ENCODE measurements at regions not wholly inside any gene's neighbourhood (a gene's known extent, or its start where the extent isn't known, plus 50 kb on each side); places are given as distances from the start of the nearest gene placed in this dataset.

DNA sequence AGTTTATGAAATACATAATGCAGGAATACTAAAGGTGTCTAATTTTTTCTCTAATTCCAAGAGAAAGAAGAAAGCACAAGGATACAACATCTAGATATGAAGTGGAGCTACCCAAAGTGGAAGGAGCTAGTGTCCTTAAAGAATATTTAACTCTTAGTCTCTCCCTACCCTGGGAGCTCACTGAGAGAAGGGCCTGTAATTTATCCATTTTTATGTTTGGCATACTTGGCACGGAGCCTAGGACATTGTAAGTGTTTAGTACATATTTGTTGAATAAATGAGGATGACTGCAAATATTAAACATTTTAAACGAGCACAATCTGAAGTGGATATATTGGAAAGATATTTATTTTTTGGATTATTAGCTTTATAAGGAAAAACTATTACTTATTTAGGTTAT, 674.8 kb downstream of the IQCM start:
- no peak for ATAC-seq
- WGBS (ENCODE audit: missing lambda C conversion rate), result 10% methylated on average over 2 of the region's 2 CpGs
- FAIRE-seq, result no peak
- Histone ChIP-seq H3K4me2 (no peak overlapping the region), H3K9me3 (no peaks in the 10 kb centered on the region), H3K27ac (no peak overlapping the region), H3K4me3 (no peak overlapping the region), H3K4me1 (no peaks in the 10 kb centered on the region)
- DNase-seq (ENCODE audit: low read depth in 1 of 2, low spot score in 1 of 2), result no peak
- CTCF ChIA-PET, result no interaction called here
- TF ChIP-seq RAD21 (conservative IDR thresholded peaks at IDR 0.05 in 1 of 2, IDR thresholded peaks at IDR 0.05 in 1 of 2), result no peak
- TF ChIP-seq, protein P1, sequence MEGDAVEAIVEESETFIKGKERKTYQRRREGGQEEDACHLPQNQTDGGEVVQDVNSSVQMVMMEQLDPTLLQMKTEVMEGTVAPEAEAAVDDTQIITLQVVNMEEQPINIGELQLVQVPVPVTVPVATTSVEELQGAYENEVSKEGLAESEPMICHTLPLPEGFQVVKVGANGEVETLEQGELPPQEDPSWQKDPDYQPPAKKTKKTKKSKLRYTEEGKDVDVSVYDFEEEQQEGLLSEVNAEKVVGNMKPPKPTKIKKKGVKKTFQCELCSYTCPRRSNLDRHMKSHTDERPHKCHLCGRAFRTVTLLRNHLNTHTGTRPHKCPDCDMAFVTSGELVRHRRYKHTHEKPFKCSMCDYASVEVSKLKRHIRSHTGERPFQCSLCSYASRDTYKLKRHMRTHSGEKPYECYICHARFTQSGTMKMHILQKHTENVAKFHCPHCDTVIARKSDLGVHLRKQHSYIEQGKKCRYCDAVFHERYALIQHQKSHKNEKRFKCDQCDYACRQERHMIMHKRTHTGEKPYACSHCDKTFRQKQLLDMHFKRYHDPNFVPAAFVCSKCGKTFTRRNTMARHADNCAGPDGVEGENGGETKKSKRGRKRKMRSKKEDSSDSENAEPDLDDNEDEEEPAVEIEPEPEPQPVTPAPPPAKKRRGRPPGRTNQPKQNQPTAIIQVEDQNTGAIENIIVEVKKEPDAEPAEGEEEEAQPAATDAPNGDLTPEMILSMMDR (IDR thresholded peaks at IDR 0.05), result no peak
- POLR2A ChIA-PET, result no interaction called here

DNA sequence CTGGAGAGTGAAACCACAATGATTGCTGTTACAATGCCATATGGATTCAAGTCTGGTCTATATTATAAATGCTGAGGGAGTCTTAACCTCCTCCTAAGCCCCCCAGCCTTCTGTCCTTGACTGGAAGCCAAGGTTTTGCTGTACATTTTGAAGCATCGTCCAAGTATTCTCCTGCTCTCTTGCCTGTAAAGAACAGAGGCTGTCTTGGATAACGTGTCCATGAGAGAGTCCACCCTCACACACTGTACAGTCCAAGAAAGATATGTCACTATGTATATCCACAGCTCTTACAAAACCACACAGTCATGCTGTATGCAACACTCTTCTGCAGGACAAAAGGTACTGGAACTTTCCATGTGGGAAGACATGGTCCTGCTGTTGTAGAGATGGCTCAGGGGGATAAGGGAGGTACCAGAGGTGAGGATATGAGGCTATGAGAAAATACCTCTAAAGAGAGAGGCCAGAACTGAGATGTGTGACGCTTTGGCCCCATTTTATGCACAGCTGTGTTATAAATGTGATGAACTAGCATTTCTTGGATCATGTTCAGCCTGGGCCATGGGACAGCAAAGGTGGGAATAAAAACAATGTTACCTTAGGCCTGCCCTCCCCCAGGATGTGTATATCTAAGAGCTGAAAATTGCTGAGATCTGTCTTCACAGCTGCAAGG, 678.6 kb downstream of the IQCM start:
- WGBS (ENCODE audit: missing lambda C conversion rate), result 15% methylated on average over 3 of the region's 3 CpGs
- ATAC-seq (no peak), FAIRE-seq (no peak), DNase-seq (ENCODE audit: low read depth in 1 of 2, low spot score in 1 of 2) (no peak)
- H3K4me1 ChIP-seq, result no peaks in the 10 kb centered on the region
- TF ChIP-seq MYC (IDR thresholded peaks at IDR 0.05; ENCODE audit: borderline replicate concordance, low read length) (no peak), CHD2 (IDR thresholded peaks at IDR 0.05; ENCODE audit: low read length, partially characterized antibody) (no peak), ZNF302 (CRISPR knock-in tag; IDR thresholded peaks at IDR 0.05) (no peak), BHLHE40 (IDR thresholded peaks at IDR 0.05; ENCODE audit: low read depth, low read length) (no peak)
- TF ChIP-seq, protein P2, sequence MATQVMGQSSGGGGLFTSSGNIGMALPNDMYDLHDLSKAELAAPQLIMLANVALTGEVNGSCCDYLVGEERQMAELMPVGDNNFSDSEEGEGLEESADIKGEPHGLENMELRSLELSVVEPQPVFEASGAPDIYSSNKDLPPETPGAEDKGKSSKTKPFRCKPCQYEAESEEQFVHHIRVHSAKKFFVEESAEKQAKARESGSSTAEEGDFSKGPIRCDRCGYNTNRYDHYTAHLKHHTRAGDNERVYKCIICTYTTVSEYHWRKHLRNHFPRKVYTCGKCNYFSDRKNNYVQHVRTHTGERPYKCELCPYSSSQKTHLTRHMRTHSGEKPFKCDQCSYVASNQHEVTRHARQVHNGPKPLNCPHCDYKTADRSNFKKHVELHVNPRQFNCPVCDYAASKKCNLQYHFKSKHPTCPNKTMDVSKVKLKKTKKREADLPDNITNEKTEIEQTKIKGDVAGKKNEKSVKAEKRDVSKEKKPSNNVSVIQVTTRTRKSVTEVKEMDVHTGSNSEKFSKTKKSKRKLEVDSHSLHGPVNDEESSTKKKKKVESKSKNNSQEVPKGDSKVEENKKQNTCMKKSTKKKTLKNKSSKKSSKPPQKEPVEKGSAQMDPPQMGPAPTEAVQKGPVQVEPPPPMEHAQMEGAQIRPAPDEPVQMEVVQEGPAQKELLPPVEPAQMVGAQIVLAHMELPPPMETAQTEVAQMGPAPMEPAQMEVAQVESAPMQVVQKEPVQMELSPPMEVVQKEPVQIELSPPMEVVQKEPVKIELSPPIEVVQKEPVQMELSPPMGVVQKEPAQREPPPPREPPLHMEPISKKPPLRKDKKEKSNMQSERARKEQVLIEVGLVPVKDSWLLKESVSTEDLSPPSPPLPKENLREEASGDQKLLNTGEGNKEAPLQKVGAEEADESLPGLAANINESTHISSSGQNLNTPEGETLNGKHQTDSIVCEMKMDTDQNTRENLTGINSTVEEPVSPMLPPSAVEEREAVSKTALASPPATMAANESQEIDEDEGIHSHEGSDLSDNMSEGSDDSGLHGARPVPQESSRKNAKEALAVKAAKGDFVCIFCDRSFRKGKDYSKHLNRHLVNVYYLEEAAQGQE (IDR thresholded peaks at IDR 0.05), result no peak
- TF ChIP-seq, protein P3, sequence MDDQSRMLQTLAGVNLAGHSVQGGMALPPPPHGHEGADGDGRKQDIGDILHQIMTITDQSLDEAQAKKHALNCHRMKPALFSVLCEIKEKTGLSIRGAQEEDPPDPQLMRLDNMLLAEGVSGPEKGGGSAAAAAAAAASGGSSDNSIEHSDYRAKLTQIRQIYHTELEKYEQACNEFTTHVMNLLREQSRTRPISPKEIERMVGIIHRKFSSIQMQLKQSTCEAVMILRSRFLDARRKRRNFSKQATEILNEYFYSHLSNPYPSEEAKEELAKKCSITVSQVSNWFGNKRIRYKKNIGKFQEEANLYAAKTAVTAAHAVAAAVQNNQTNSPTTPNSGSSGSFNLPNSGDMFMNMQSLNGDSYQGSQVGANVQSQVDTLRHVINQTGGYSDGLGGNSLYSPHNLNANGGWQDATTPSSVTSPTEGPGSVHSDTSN (IDR thresholded peaks at IDR 0.05), result no peak
- TF ChIP-seq, protein P4, sequence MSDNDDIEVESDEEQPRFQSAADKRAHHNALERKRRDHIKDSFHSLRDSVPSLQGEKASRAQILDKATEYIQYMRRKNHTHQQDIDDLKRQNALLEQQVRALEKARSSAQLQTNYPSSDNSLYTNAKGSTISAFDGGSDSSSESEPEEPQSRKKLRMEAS (IDR thresholded peaks at IDR 0.05), result no peak
- H3K4me3 ChIP-seq, result no peak overlapping the region
- no peaks in the 10 kb centered on the region for H3K9me3 ChIP-seq
- POLR2A ChIA-PET, result no interaction called here
- H3K4me2 ChIP-seq, result no peak overlapping the region
- H3K27ac ChIP-seq, result no peak overlapping the region
- CTCF ChIA-PET, result no interaction called here

DNA sequence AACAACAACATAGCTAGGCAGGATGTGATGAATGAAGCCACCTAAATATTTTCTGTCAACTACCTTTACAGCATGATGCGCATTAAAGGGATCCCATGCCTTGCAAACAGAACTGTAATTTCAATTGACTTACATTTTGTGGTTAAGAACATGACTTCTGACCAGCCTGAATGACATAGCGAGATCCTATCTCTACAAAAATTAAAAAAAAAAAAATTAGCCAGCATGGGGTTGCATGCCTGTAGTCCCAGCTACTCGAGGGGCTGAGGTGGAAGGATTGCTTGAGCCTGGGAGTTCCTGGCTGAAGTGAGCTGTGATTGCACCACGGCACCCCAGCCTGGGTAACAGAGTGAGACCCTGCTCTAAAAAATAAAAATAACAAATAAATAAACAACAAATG, 680.6 kb downstream of the IQCM start:
- no peak for DNase-seq (ENCODE audit: low read depth in 1 of 2, low spot score in 1 of 2)
- Histone ChIP-seq H3K27ac (no peak overlapping the region), H3K4me2 (no peak overlapping the region), H3K9me3 (no peaks in the 10 kb centered on the region), H3K4me1 (no peaks in the 10 kb centered on the region), H3K4me3 (no peak overlapping the region)
- CTCF ChIA-PET, result no interaction called here
- TF ChIP-seq ZC3H11A (IDR thresholded peaks at IDR 0.05), result no peak
- TF ChIP-seq CEBPB (IDR thresholded peaks at IDR 0.05), result no peak
- no peak for TF ChIP-seq SMC3 (IDR thresholded peaks at IDR 0.05)
- TF ChIP-seq NPAS2 (CRISPR knock-in tag; IDR thresholded peaks at IDR 0.05; ENCODE audit: borderline replicate concordance), result no peak
- no peak for TF ChIP-seq ZNF302 (CRISPR knock-in tag; IDR thresholded peaks at IDR 0.05)
- TF ChIP-seq JUN (IDR thresholded peaks at IDR 0.05), result no peak
- TF ChIP-seq FOSB (CRISPR knock-in tag; IDR thresholded peaks at IDR 0.05), result no peak
- no peak for TF ChIP-seq TFCP2L1 (CRISPR knock-in tag; IDR thresholded peaks at IDR 0.05)
- no peak for TF ChIP-seq KDM5A (IDR thresholded peaks at IDR 0.05)
- TF ChIP-seq CBX2 (IDR thresholded peaks at IDR 0.05; ENCODE audit: borderline replicate concordance, low read depth), result no peak
- no peak for TF ChIP-seq RAD21 (conservative IDR thresholded peaks at IDR 0.05 in 1 of 2, IDR thresholded peaks at IDR 0.05 in 1 of 2)
- TF ChIP-seq HEYL (CRISPR knock-in tag; IDR thresholded peaks at IDR 0.05), result no peak
- TF ChIP-seq RARB (CRISPR knock-in tag; IDR thresholded peaks at IDR 0.05), result no peak
- no peak for TF ChIP-seq FOXS1 (CRISPR knock-in tag; IDR thresholded peaks at IDR 0.05)
- TF ChIP-seq MYC (IDR thresholded peaks at IDR 0.05; ENCODE audit: borderline replicate concordance, low read length), result no peak
- no peak for TF ChIP-seq HDAC2 (IDR thresholded peaks at IDR 0.05)
- POLR2A ChIA-PET, result no interaction called here
- no peak for FAIRE-seq
- ATAC-seq, result no peak
- 26% methylated on average over 4 of the region's 4 CpGs for WGBS (ENCODE audit: missing lambda C conversion rate)
